NT2/D1 (cell line): ENCODE measurements at regions not wholly inside any gene's neighbourhood (a gene's known extent, or its start where the extent isn't known, plus 50 kb on each side); places are given as distances from the start of the nearest gene placed in this dataset.

Experiments
- YY1 ChIP-seq: IDR thresholded peaks from 2 replicates; pipeline ENCODE4 v1.6.1; 2011; ENCODE audit not compliant: insufficient read length, insufficient read depth
- ZNF274 ChIP-seq: IDR thresholded peaks from 2 replicates; pipeline ENCODE4 v1.6.1; 2011; ENCODE audit warnings: mild to moderate bottlenecking, low read depth, low read length

DNA sequence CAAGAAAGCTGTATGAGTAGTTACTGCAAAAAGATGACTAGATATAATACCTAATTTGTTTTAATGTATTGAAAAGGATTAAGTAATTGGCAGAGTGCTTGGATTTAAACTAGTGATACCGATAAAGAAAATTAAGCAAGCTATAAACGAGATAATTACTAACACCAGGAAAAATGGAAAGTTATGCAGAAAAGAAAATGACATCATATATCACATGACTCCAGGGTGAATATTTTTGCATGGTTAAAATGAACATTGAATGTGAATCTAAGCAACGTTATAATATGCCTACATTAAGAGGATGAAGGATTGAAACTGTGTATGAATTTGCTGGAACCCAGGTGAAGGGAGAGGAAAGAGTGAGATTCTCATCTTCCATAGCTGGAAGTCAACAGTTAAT, 644.4 kb downstream of the ADGRL2 start:
- no peak for TF ChIP-seq YY1
- TF ChIP-seq ZNF274, result no peak
